Endothelial cell (in vitro differentiated cells): ENCODE measurements at regions not wholly inside any gene's neighbourhood (a gene's known extent, or its start where the extent isn't known, plus 50 kb on each side); places are given as distances from the start of the nearest gene placed in this dataset.

Source experiments
- DNase-seq: peaks from one replicate; pipeline ENCODE4 v3.0.0; 2021; ENCODE audit warnings: low spot score
- H3K27ac Mint-ChIP-seq: one replicate; pipeline ENCODE4 v1.8.0; 2021; ENCODE audit warnings: mixed read lengths, inconsistent platforms; ENCODE audit not compliant: unreplicated experiment
- H3K27me3 Mint-ChIP-seq: one replicate; pipeline ENCODE4 v1.8.0; 2021; ENCODE audit warnings: mild to moderate bottlenecking, moderate library complexity, mixed read lengths, inconsistent platforms; ENCODE audit not compliant: unreplicated experiment
- H3K36me3 Mint-ChIP-seq: one replicate; pipeline ENCODE4 v1.8.0; 2021; ENCODE audit warnings: mild to moderate bottlenecking, low read depth, mixed read lengths, inconsistent platforms; ENCODE audit not compliant: unreplicated experiment
- H3K4me1 Mint-ChIP-seq: one replicate; pipeline ENCODE4 v1.8.0; 2021; ENCODE audit warnings: mild to moderate bottlenecking, mixed read lengths, inconsistent platforms; ENCODE audit not compliant: unreplicated experiment
- H3K4me3 Mint-ChIP-seq: one replicate; pipeline ENCODE4 v1.8.0; 2021; ENCODE audit warnings: mild to moderate bottlenecking, mixed read lengths, inconsistent platforms; ENCODE audit not compliant: unreplicated experiment
- H3K9me3 Mint-ChIP-seq: one replicate; pipeline ENCODE4 v1.8.0; 2021; ENCODE audit warnings: mixed read lengths, inconsistent platforms; ENCODE audit not compliant: unreplicated experiment
- TF ChIP-seq, protein P1 (sequence below): fragments of 200-600 bp; sonication (generic); IDR thresholded peaks from one replicate; pipeline ENCODE4 v1.5.0; 2021; ENCODE audit warnings: antibody characterized with exemption; ENCODE audit not compliant: unreplicated experiment

DNA sequence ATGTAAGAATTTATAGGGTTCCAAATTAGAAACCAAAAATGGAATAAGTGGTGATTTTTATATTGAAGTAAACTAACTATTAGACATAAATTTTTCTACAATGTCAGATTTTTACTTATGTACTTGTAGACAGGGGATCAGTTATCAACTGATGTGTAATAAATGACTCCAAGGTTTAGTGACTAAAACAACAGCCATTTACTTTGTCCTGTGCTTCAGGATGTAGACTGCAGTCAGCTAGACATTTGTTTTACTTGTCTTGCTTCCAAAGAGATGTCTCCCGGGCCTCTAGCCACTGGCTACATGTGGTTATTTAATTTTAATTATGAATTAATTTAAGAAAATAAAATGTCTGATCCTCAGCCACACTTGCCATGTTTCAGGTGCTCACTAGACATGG, 249.7 kb upstream of the IGFBP3 start:
- Mint-ChIP-seq H3K27ac (no peak overlapping the region), H3K36me3 (no peaks in the 10 kb centered on the region), H3K4me3 (no peak overlapping the region), H3K27me3 (peaks cover 1% of the 10 kb centered on the region), H3K4me1 (no peaks in the 10 kb centered on the region), H3K9me3 (no peaks in the 10 kb centered on the region)
- no peak for DNase-seq
- TF ChIP-seq, protein P1, sequence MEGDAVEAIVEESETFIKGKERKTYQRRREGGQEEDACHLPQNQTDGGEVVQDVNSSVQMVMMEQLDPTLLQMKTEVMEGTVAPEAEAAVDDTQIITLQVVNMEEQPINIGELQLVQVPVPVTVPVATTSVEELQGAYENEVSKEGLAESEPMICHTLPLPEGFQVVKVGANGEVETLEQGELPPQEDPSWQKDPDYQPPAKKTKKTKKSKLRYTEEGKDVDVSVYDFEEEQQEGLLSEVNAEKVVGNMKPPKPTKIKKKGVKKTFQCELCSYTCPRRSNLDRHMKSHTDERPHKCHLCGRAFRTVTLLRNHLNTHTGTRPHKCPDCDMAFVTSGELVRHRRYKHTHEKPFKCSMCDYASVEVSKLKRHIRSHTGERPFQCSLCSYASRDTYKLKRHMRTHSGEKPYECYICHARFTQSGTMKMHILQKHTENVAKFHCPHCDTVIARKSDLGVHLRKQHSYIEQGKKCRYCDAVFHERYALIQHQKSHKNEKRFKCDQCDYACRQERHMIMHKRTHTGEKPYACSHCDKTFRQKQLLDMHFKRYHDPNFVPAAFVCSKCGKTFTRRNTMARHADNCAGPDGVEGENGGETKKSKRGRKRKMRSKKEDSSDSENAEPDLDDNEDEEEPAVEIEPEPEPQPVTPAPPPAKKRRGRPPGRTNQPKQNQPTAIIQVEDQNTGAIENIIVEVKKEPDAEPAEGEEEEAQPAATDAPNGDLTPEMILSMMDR, result no peak

DNA sequence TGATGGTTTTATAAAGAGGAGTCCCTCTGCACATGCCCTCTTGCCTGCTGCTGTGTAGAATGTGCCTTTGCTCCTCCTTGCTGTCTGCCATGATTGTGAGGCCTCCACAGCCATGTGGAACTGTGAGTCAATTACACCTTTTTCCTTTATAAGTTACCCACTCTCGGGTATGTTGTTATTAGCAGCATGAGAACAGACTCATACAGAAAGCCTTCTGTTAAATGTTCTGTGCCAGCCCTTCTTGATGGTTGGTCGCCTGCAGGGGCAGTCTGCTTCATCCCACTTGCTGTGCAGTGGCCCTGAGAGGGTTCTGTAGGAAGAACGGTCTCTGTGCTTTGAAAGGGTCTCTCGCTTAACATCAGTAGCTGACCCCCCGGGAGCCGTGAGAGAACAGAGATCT, 248.9 kb upstream of the IGFBP3 start:
- H3K36me3 Mint-ChIP-seq, result no peaks in the 10 kb centered on the region
- H3K4me3 Mint-ChIP-seq, result no peak overlapping the region
- no peaks in the 10 kb centered on the region for H3K4me1 Mint-ChIP-seq
- H3K9me3 Mint-ChIP-seq, result no peaks in the 10 kb centered on the region
- H3K27ac Mint-ChIP-seq, result no peak overlapping the region
- TF ChIP-seq, protein P1, result no peak
- peaks cover 1% of the 10 kb centered on the region for H3K27me3 Mint-ChIP-seq
- DNase-seq, result no peak

DNA sequence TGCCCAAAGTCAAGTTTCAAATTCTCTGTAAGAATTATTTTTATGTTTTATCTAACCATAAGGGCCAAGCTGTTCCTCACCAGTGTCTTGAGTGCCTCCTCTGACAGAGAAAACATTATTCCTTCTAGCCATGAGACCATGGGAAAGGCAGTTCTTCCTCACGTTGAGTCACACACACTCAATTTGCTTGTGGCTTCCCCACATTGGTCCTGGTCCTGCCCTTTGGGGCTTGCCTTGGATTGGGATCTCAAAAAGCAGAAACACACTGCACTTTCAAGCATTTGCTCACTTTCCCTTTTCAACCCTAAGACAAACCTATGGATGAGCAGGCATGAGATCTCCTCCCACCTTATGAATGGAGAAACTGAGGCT, 248.3 kb upstream of the IGFBP3 start:
- Mint-ChIP-seq H3K27ac (no peak overlapping the region), H3K36me3 (no peaks in the 10 kb centered on the region), H3K27me3 (peaks cover 1% of the 10 kb centered on the region), H3K4me1 (peaks cover 5% of the 10 kb centered on the region), H3K9me3 (no peaks in the 10 kb centered on the region), H3K4me3 (no peak overlapping the region)
- TF ChIP-seq, protein P1, result no peak
- no peak for DNase-seq

DNA sequence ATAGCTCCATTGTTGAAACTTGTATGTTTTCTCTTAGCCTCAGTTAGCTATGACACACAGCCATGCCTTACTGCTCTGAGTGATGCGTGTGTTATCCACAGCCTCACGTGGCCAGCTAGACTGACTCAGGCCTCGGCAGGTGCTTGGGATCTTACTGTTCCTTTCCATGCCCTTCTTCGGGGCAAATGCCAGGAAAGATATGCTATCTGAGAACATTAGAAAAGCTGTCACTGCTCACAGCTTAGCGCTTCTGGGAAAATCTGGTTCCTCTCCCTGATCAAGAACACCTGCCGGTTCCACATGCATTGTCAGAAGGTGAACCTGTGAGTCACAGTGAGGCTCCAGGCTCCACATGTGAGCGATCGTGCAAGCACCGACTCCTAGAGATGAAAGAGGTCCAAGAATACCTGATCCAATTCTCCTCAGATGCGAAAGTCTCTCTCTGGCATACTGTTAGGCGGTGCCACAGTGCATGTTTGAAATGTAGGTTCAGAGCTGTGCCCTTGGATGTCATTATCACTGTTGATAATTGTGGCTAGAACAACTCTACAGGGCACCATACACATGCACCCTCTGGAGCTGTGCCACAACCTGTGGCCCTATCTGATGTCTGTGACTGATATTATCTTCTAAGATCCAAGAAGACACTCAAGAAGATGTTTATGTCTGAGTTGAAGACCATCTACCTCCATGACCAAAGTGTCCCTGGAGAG, 247.8 kb upstream of the IGFBP3 start:
- Mint-ChIP-seq H3K27ac (no peak overlapping the region), H3K4me3 (no peak overlapping the region), H3K36me3 (no peaks in the 10 kb centered on the region), H3K27me3 (no peaks in the 10 kb centered on the region), H3K4me1 (peaks cover 6% of the 10 kb centered on the region), H3K9me3 (no peaks in the 10 kb centered on the region)
- TF ChIP-seq, protein P1, result no peak
- no peak for DNase-seq

DNA sequence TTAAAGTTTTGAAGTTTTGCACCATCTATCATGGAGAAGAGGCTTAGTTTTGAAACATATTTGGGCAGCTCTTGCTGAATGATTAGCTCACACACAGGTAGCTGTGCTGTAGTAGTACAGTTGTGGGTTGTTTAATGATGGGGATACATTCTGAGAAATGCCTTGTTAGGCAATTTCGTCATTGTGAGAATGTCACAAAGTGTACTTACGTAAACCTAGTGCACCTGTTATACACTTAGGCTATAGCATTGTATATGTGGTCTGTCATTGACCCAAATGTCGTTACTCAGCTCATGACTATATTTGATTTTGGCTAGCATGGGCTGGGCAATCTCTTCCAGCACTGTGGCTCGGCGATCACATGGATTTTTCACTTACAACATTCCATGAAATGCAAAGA, 247.2 kb upstream of the IGFBP3 start:
- Mint-ChIP-seq H3K36me3 (no peaks in the 10 kb centered on the region), H3K4me3 (no peak overlapping the region), H3K27ac (no peak overlapping the region), H3K27me3 (no peaks in the 10 kb centered on the region), H3K9me3 (no peaks in the 10 kb centered on the region), H3K4me1 (peaks cover 6% of the 10 kb centered on the region)
- TF ChIP-seq, protein P1, result no peak
- no peak for DNase-seq
